ENCODE measurements at regions not wholly inside any gene's neighbourhood (a gene's known extent, or its start where the extent isn't known, plus 50 kb on each side); places are given as distances from the start of the nearest gene placed in this dataset.

DNA sequence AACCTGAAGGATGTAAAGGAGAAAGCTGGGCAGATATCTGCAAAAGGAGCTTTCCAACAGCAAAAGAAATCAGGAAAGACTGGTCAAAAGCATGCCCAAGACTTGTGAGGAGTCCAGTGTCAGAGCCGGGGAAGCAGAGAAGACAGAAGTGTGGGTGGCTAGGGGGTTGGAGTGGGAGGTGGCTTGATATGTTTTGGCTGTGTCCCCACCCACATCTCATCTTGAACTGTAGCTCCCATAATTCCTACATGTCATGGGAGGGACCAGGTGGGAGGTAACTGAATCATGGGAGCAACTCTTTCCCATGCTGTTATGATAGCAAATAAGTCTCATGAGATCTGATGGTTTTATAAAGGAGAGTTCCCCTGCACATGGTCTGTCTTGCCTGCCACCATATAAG is 84.9 kb downstream of the INHBA start:
- Histone ChIP-seq H3K4me3 (ENCODE audit: low read depth in 1 of 3, low read length in 3 of 3) (no peak overlapping the region), H3K36me3 (ENCODE audit: control insufficient read depth in 4 of 4, insufficient read depth in 3 of 4, low read depth in 1 of 4, low read length in 3 of 4) (no peaks in the 10 kb centered on the region), H3K4me1 (ENCODE audit: control insufficient read depth in 4 of 4, insufficient read depth in 4 of 4, low read length in 3 of 4) (peaks cover 0 to 3% (median 1%) of the 10 kb centered on the region in 4 donors), H3K9me3 (ENCODE audit: control insufficient read depth in 4 of 4, low read length in 3 of 4) (no peaks in the 10 kb centered on the region), H3K27ac (ENCODE audit: low read depth in 1 of 2, low read length in 2 of 2) (no peak overlapping the region), H3K9ac (ENCODE audit: low read depth in 1 of 2, low read length in 2 of 2) (no peak overlapping the region), H3K27me3 (ENCODE audit: control insufficient read depth in 4 of 4, insufficient read depth in 4 of 4, low read length in 3 of 4) (no peaks in the 10 kb centered on the region)
- DNase-seq (ENCODE audit: low spot score): no peak
- no peak for TF ChIP-seq FOXA1 (IDR thresholded peaks at IDR 0.05)
- no peak for TF ChIP-seq JUND (IDR thresholded peaks at IDR 0.05)
- TF ChIP-seq, protein P1, sequence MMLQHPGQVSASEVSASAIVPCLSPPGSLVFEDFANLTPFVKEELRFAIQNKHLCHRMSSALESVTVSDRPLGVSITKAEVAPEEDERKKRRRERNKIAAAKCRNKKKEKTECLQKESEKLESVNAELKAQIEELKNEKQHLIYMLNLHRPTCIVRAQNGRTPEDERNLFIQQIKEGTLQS (IDR thresholded peaks at IDR 0.05): no peak
- no peak for TF ChIP-seq YY1 (IDR thresholded peaks at IDR 0.05)
- TF ChIP-seq TAF1 (conservative IDR thresholded peaks at IDR 0.05): no peak
- TF ChIP-seq NR2F2 (IDR thresholded peaks at IDR 0.05): no peak
- TF ChIP-seq HNF4G (IDR thresholded peaks at IDR 0.05): no peak
- WGBS: 100% methylated on average over 1 of the region's 1 CpG

- no peak for DNase-seq (ENCODE audit: low spot score)
- H3K4me1 ChIP-seq (ENCODE audit: control insufficient read depth in 4 of 4, insufficient read depth in 4 of 4, low read length in 3 of 4): peaks cover 0 to 15% (median 3%) of the 10 kb centered on the region in 4 donors
- no peaks in the 10 kb centered on the region for H3K9me3 ChIP-seq (ENCODE audit: control insufficient read depth in 4 of 4, low read length in 3 of 4)
- no peaks in the 10 kb centered on the region for H3K36me3 ChIP-seq (ENCODE audit: control insufficient read depth in 4 of 4, insufficient read depth in 3 of 4, low read depth in 1 of 4, low read length in 3 of 4)
- no peak overlapping the region for H3K27ac ChIP-seq (ENCODE audit: low read depth in 1 of 2, low read length in 2 of 2)
- no peak overlapping the region for H3K4me3 ChIP-seq (ENCODE audit: low read depth in 1 of 3, low read length in 3 of 3)
- TF ChIP-seq SP1 (IDR thresholded peaks at IDR 0.05) (peak; percentile 38), RAD21 (IDR thresholded peaks at IDR 0.05) (peak; percentile 72 to 79), ZBTB33 (IDR thresholded peaks at IDR 0.05) (no peak), FOXA2 (IDR thresholded peaks at IDR 0.05) (peak; percentile 22), MAX (IDR thresholded peaks at IDR 0.05) (no peak), EGR1 (IDR thresholded peaks at IDR 0.05; ENCODE audit: low read depth in 2 of 2) (no peak), HNF4A (conservative IDR thresholded peaks at IDR 0.05) (peak in 1 of 2 donors; percentile 31), JUND (IDR thresholded peaks at IDR 0.05) (no peak), RXRA (IDR thresholded peaks at IDR 0.05) (peak; percentile 18 to 46), GABPA (IDR thresholded peaks at IDR 0.05 in 1 of 2, conservative IDR thresholded peaks at IDR 0.05 in 1 of 2) (no peak), TAF1 (conservative IDR thresholded peaks at IDR 0.05) (no peak), HNF4G (IDR thresholded peaks at IDR 0.05) (no peak), NR2F2 (IDR thresholded peaks at IDR 0.05) (no peak), FOXA1 (IDR thresholded peaks at IDR 0.05) (no peak), YY1 (IDR thresholded peaks at IDR 0.05) (no peak)
- TF ChIP-seq, protein P2, sequence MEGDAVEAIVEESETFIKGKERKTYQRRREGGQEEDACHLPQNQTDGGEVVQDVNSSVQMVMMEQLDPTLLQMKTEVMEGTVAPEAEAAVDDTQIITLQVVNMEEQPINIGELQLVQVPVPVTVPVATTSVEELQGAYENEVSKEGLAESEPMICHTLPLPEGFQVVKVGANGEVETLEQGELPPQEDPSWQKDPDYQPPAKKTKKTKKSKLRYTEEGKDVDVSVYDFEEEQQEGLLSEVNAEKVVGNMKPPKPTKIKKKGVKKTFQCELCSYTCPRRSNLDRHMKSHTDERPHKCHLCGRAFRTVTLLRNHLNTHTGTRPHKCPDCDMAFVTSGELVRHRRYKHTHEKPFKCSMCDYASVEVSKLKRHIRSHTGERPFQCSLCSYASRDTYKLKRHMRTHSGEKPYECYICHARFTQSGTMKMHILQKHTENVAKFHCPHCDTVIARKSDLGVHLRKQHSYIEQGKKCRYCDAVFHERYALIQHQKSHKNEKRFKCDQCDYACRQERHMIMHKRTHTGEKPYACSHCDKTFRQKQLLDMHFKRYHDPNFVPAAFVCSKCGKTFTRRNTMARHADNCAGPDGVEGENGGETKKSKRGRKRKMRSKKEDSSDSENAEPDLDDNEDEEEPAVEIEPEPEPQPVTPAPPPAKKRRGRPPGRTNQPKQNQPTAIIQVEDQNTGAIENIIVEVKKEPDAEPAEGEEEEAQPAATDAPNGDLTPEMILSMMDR (IDR thresholded peaks at IDR 0.05; ENCODE audit: low read depth, low read length, missing input control): peak; percentile 33
- TF ChIP-seq, protein P3, sequence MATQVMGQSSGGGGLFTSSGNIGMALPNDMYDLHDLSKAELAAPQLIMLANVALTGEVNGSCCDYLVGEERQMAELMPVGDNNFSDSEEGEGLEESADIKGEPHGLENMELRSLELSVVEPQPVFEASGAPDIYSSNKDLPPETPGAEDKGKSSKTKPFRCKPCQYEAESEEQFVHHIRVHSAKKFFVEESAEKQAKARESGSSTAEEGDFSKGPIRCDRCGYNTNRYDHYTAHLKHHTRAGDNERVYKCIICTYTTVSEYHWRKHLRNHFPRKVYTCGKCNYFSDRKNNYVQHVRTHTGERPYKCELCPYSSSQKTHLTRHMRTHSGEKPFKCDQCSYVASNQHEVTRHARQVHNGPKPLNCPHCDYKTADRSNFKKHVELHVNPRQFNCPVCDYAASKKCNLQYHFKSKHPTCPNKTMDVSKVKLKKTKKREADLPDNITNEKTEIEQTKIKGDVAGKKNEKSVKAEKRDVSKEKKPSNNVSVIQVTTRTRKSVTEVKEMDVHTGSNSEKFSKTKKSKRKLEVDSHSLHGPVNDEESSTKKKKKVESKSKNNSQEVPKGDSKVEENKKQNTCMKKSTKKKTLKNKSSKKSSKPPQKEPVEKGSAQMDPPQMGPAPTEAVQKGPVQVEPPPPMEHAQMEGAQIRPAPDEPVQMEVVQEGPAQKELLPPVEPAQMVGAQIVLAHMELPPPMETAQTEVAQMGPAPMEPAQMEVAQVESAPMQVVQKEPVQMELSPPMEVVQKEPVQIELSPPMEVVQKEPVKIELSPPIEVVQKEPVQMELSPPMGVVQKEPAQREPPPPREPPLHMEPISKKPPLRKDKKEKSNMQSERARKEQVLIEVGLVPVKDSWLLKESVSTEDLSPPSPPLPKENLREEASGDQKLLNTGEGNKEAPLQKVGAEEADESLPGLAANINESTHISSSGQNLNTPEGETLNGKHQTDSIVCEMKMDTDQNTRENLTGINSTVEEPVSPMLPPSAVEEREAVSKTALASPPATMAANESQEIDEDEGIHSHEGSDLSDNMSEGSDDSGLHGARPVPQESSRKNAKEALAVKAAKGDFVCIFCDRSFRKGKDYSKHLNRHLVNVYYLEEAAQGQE (IDR thresholded peaks at IDR 0.05): no peak
- TF ChIP-seq, protein P1 (IDR thresholded peaks at IDR 0.05): no peak
- 41% methylated on average over 2 of the region's 2 CpGs for WGBS
- no peak overlapping the region for H3K9ac ChIP-seq (ENCODE audit: low read depth in 1 of 2, low read length in 2 of 2)
- H3K27me3 ChIP-seq (ENCODE audit: control insufficient read depth in 4 of 4, insufficient read depth in 4 of 4, low read length in 3 of 4): no peaks in the 10 kb centered on the region
Observed at GRCh38 chr7:41612798-41613197, 90.1 kb downstream of the INHBA start.

All from liver (tissue), 8 donors.